LNCAP (cell line): ENCODE measurements at regions not wholly inside any gene's neighbourhood (a gene's known extent, or its start where the extent isn't known, plus 50 kb on each side); places are given as distances from the start of the nearest gene placed in this dataset.

Experiments
- CTCF ChIP-seq: fragments of 450-650 bp; IDR thresholded peaks from 2 replicates; pipeline ENCODE4 v1.5.1; 2017; ENCODE audit warnings: mild to moderate bottlenecking

GRCh38 chr2:30084915-30085314 lies 61.9 kb upstream of the YPEL5 start:
- no peak for TF ChIP-seq CTCF

- TF ChIP-seq CTCF = no peak
These were observed 57.6 kb upstream of the YPEL5 start for GRCh38 chr2:30089171-30089570.

GRCh38 chr2:30095402-30095801 lies 51.4 kb upstream of the YPEL5 start:
- no peak for TF ChIP-seq CTCF

- TF ChIP-seq CTCF = no peak
These were observed 50.4 kb upstream of the YPEL5 start for GRCh38 chr2:30096451-30096850.
